NCI-H1694 treated with DMSO at 0.1 percent for 48 hours (cell line): ENCODE measurements at regions not wholly inside any gene's neighbourhood (a gene's known extent, or its start where the extent isn't known, plus 50 kb on each side); places are given as distances from the start of the nearest gene placed in this dataset.

Experiments used
- DNase-seq: peaks from one replicate; lab custom pipeline; 2025; lab: John Stamatoyannopoulos, UW

GRCh38 chr11:79747406-79747805, 306.6 kb upstream of the TENM4 start:
- DNase-seq, result no peak

DNA sequence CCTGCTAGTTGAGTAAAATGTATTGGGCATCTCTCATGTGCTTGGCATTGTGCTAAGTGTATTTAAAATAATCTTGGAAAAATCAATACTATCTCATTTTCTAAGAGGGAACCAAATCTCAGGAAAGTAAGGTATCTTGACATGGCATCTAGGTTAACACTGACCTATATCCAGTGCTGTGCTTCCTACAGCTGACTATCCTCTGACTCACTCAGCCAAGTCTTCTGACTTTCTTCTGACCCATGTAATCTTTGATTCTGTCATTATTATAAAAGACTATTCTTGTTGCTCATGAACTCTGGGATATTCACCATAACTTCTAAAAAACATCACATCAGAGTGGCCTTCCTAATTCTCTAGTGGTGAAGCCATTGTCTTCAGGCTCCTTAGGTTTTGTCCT, 304.1 kb upstream of the TENM4 start:
- DNase-seq, result no peak

DNA sequence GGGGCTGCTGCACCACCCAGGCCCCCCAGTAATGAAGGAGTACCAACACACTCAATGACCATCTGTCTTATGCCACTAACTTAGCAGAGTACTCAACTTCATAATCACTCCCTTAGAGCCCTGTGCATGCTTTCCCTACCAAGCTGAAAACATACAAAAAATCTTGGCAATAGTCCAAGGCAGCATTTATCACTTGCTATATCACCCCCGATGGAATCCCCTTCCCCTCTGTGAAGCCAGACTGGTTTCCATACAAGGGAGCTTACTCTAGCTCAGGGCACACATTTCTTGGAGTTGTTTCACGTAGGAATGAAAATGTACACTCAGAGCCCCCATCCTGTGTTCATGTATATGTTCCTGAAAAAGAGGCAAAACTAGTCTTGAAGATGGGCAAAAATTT, 301.3 kb upstream of the TENM4 start:
- no peak for DNase-seq

DNA sequence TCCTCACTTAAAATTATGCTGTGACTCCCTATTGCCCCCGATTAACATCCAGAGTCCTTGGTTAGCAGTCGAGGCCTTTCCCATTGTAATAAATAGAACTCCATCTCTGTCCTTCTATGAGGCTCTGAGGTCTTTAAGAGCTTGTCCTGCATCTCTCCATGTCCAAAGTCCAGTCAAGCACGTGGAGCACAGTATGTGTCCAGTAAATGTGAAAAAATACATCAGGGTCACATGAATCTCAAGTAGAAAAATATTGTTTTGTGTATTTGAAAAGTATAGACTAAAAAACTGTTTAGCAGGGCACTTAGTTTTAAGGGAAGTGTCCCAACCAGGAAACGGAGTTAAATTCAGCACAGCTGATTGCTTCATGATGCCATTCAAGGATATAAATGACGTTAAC, 298.8 kb upstream of the TENM4 start:
- no peak for DNase-seq

GRCh38 chr11:79727221-79727620, 286.4 kb upstream of the TENM4 start:
- no peak for DNase-seq

- DNase-seq, result no peak
These were observed 279.3 kb upstream of the TENM4 start for GRCh38 chr11:79720115-79720514.

DNA sequence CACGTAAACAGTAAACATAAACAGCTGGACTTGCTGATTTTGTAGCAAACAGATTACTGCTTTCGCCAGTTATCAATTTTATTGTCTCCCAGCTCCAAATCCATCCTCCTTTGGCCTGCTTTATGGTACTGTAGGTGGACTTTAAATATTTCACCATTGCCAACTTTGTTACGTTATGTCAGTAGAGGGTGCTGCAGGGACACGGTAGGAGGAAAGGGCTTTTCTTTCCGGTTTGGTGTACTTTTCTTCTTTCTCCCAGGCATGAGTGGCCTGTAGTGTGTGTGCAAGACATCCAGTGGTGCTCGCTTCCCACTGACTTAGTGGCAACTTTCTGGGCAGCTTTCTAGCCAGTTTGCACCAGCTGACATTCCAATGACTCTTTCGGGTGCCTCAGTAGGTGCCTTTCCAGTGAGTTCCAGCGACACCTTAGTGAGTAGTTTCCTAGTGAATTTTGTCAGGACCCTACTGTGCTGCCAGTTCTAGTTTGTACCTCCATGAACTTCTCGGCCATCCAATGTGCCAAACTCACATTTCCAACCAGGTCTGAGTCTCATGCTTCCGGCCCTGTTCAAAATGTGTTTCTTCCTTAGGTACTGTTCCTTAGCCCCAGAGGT, 267.6 kb upstream of the TENM4 start:
- DNase-seq, result peak; percentile 19

DNA sequence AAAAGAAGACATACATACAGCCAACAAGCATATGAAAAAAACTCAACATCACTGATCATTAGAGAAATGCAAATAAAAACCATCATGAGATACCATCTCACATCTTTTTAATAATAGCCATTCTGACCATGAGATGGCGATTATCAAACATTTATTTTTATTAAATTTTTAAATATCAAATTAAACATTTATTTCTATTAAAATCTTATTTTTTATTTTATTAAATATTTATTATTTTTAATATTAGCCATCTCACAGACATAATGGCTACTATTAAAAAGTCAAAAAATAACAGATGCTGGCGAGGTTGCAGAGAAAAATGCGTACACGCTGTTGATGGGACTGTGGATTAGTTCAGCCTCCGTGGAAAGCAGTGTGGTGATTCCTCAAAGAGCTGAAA, 264.8 kb upstream of the TENM4 start:
- DNase-seq, result no peak

DNA sequence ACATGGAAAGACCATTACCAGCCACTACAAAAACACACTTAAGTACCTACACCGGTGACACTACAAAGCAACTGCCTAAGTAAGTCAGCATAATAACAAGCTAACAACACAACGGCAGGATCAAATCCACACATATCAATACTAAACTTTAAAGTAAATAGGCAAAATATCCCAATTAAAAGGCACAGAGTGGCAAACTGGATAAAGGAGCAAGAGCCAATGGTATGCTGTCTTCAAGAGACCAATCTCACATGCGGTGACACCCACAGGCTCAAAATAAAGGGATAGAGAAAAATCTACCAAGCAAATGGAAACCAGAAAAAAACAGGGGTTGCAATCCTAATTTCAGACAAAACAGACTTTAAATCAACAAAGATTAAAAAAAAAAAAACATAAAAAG, 261.5 kb upstream of the TENM4 start:
- no peak for DNase-seq

DNA sequence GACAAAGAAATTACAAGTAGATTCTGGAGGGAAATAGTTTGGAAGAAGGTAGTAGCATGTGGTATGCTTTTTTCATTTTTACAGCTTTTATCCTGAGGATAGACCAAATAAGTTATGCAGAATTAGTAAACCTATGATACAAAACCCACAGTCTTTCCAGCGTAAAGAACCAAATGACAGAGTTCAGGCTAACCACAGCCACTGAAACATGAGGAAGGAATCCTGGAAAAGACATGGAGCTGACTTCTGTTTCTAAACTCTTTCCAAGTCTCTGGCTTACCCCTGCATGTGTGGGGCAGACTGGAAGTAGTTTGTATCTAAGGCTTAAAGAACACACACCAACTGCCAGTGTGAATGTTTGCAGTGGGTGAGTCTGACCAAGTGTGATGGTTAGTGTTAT, 258.4 kb upstream of the TENM4 start:
- DNase-seq, result no peak

GRCh38 chr11:79697905-79698304, 257.1 kb upstream of the TENM4 start:
- DNase-seq, result no peak

DNA sequence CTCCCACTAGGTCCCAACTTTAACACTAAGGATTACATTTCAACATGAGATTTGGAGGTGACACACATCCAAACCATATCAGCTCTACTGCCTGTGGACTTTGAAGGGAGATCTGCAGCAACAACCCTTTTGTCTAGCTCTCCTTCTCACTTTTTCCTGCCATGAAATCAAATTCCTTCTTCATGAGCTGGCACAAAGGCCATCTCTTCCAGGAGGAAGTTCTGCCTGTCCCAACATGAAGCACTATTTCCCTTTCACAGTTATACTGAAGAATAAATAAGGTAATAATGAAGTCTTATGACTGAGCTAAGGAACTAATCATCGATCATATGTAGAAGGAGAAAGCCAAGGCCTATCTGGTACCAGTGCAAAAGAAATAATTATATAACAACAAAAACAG, 253.5 kb upstream of the TENM4 start:
- DNase-seq, result no peak

DNA sequence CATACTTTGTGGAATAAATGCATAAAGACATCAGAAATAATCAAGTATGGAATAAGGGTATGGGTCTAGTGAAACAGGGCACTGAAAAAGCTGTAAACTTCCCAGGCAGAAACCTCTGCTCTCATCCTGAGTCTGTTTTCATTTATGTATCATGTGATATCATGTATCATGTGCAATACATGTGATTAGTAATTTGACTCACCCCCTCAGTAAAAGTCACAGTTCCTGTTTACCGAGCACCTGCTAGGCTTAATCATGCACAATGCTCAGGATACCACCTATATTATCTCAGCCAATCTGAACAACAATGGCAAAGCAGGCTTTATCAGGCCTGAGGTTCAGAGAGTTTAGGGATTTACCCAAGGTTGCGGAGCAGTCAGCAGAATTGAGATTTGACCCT, 250.6 kb upstream of the TENM4 start:
- no peak for DNase-seq

DNA sequence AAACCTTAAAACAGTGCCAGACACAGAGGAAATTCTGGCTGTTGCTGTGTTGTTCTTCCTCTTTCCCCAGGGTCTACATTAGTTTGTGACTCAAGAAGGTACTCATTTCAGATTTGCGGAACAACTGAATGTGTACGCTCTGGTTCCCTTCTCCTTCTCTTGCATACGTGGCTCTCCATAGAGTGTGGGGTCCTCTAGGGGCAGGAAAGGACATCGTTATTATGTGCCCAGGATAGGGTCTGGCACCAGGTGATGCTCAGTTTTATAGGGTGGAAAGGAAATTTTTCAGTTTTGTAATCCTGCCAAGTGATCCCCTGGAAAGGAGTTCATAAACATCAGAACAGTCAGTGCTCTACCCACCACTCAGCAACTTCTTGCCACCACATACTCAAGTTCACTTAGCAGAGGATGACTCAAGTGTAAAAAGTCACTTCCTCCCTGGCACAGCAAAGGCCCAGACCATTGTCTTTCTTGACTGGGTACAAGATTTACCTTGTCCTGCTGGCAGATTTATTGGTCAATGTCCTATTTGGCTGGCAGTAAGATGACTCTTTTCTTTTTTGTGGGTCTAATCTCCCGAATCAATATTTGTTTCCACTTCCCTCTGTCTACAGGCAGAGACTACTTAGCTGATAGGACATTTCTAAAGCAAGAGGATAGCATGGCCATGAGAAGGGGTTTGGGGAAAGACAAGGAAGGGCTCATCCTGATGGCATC, 246.0 kb upstream of the TENM4 start:
- DNase-seq, result no peak

- DNase-seq, result no peak
These were observed 243.1 kb upstream of the TENM4 start for GRCh38 chr11:79683930-79684329.

DNA sequence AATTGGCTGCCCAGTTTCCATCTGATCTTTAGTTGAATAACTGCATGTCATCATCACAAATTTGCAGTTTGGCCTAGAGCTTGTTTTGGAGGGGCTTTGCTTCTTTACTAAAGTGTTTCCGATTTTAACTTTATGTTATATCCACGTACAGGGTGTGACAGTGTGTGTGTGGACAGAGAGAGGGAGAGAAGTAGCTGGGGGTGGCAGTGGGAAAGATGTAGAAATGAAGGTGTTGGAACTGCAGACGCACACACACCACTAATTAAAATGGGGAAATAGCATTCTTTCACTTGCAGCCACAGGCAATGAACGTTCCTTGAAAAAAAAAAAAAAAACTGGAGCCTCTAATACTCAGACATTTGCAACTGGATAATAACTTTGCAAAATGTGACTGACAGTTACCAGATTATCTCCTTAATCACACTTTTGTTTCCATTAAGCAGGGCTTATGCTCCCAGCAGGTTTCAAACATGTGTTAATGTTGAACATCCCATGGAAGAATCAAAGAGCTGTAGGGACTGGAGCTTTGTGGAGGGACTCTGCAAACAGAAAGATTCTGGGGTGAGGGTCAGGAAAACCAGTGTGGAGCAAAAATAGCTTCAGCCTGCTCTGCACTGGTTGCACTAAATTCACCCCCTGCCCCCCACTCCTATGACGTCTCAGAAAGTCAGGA, 238.1 kb upstream of the TENM4 start:
- DNase-seq, result no peak

DNA sequence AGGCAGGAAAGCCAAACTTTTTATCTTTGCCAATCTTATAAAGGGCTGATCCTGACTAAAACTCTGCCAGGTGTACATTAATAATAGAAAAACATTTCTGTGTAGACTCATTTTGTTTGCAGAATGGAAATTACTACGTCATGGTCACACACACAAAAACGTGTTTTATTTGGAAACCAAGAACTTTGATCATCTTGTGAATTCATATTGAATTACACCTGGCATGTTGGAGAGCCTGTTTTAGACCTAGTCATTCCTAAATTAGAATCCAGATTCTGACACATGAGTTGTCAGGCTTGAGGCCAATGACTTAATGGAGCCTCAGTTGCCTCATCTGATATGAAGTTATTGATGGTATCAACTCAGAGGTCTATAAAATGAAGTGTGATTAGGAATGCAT, 235.6 kb upstream of the TENM4 start:
- no peak for DNase-seq

- no peak for DNase-seq
These were observed 234.3 kb upstream of the TENM4 start for GRCh38 chr11:79675081-79675480.

DNA sequence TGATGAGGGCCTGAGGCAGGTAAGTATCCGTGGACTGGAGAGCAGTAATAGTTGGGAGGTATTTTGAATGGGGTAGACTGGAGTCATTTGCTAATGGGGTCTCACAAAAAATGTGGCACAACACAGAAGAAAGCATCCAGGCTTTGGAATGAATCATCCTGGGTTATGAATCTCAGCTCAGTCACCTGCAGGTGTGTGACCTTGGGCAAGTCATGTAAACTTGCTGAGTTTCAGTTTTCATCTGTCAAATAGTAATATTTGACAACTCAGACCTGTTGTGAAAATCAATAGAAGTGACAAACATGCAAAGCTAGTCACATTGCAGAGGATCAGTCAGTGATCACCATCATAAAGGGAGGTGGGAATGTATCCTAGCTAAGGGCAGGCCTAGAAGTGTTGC, 232.0 kb upstream of the TENM4 start:
- DNase-seq, result no peak

- DNase-seq, result no peak
These were observed 230.6 kb upstream of the TENM4 start for GRCh38 chr11:79671401-79671800.

- no peak for DNase-seq
These were observed 230.1 kb upstream of the TENM4 start for GRCh38 chr11:79670882-79671281.

DNA sequence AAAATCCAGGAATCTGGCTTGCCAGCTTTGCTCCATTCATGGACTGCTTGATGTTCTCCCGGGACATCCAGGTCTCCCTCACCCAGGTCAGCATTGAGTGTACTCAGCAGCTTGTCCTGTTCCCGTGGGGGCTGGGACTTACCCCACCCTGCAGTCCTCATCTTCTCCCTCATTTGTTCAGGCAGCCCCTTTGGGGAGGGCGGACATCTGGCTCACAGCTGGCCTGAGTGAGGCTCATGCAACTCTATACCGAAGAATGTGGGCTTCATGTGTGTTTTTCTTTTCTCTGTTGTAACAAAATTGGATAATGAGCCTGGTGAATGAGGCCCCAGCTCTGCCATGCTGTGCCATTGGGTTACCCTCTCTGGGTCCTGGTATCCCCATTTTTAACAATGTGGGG, 227.7 kb upstream of the TENM4 start:
- no peak for DNase-seq

DNA sequence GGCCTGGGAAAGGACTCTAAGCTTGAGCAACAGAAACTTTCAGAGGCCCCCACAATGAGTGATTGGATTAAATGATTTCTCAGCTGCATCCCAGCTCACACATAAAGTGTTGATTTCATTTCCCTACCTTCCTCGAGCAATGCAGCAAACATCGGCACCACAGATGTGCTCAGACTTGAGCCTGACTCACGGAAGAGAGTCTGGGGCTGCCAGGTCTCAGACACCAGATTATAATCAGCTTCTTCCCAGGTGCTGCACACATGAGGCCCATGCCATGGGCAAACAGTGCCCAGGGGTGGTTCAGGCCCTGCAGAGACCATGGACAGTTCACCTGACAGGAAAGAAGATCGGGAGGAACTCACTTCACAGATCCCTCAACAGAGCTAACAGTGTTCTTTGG, 226.6 kb upstream of the TENM4 start:
- DNase-seq, result no peak

- no peak for DNase-seq
These were observed 222.2 kb upstream of the TENM4 start for GRCh38 chr11:79663017-79663416.
